ENCODE measurements at regions not wholly inside any gene's neighbourhood (a gene's known extent, or its start where the extent isn't known, plus 50 kb on each side); places are given as distances from the start of the nearest gene placed in this dataset.

DNA sequence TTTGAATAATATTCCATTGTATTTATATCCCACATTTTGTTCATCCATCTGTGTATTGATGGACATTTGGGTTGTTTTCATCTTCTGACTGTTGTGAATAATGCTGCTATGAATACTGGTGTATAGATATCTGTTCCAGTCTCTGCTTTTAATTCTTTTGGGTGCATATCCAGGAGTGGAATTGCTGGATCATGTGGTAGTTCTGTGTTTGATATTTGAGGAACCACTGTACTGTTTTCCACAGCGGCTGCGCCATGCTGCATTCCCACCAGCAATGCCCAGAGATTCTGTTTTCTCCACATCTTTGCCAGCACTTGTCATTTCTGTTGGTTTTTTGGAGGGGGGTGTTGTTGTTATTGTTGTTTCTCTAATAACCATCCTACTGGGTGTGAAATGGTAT lies 131.6 kb upstream of the KIF26B start:
- Histone ChIP-seq H3K36me3 (no peaks in the 10 kb centered on the region), H3K4me3 (no peak overlapping the region), H3K27ac (no peak overlapping the region), H3K4me1 (no peaks in the 10 kb centered on the region), H3K27me3 (no peaks in the 10 kb centered on the region), H3K9me3 (ENCODE audit: low read depth) (no peaks in the 10 kb centered on the region), H3K9ac (no peak overlapping the region), H4K20me1 (ENCODE audit: low read depth) (no peaks in the 10 kb centered on the region), H3F3A (ENCODE audit: low read depth) (no peaks in the 10 kb centered on the region), H2AFZ (replicated peaks) (no peak overlapping the region), H3K4me2 (no peak overlapping the region), H3K79me2 (ENCODE audit: low read depth) (no peaks in the 10 kb centered on the region)
- TF ChIP-seq EZH2 (IDR thresholded peaks at IDR 0.05) (no peak), EZH2phosphoT487 (IDR thresholded peaks at IDR 0.05) (no peak)
- TF ChIP-seq, protein P1, sequence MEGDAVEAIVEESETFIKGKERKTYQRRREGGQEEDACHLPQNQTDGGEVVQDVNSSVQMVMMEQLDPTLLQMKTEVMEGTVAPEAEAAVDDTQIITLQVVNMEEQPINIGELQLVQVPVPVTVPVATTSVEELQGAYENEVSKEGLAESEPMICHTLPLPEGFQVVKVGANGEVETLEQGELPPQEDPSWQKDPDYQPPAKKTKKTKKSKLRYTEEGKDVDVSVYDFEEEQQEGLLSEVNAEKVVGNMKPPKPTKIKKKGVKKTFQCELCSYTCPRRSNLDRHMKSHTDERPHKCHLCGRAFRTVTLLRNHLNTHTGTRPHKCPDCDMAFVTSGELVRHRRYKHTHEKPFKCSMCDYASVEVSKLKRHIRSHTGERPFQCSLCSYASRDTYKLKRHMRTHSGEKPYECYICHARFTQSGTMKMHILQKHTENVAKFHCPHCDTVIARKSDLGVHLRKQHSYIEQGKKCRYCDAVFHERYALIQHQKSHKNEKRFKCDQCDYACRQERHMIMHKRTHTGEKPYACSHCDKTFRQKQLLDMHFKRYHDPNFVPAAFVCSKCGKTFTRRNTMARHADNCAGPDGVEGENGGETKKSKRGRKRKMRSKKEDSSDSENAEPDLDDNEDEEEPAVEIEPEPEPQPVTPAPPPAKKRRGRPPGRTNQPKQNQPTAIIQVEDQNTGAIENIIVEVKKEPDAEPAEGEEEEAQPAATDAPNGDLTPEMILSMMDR (IDR thresholded peaks at IDR 0.05): no peak
- H3K36me3 Mint-ChIP-seq: peaks cover 7% of the 10 kb centered on the region
- H3K27ac Mint-ChIP-seq: no peak overlapping the region
- no peak for DNase-seq (ENCODE audit: low spot score)
- H3K4me1 Mint-ChIP-seq: peaks cover 11% of the 10 kb centered on the region
- peaks cover 5% of the 10 kb centered on the region for H3K27me3 Mint-ChIP-seq (ENCODE audit: insufficient read depth, low read depth)
- no peaks in the 10 kb centered on the region for H3K9me3 Mint-ChIP-seq
- no peak overlapping the region for H3K4me3 Mint-ChIP-seq

- Mint-ChIP-seq H3K27ac (no peak overlapping the region), H3K4me1 (peaks cover 15% of the 10 kb centered on the region), H3K4me3 (no peak overlapping the region), H3K27me3 (ENCODE audit: insufficient read depth, low read depth) (peaks cover 5% of the 10 kb centered on the region), H3K9me3 (no peaks in the 10 kb centered on the region), H3K36me3 (peaks cover 4% of the 10 kb centered on the region)
- Histone ChIP-seq H3K27me3 (no peaks in the 10 kb centered on the region), H3F3A (ENCODE audit: low read depth) (no peaks in the 10 kb centered on the region), H3K36me3 (no peaks in the 10 kb centered on the region), H2AFZ (replicated peaks) (no peak overlapping the region), H3K27ac (no peak overlapping the region), H3K4me3 (no peak overlapping the region), H3K9ac (no peak overlapping the region), H3K4me2 (no peak overlapping the region), H3K79me2 (ENCODE audit: low read depth) (no peaks in the 10 kb centered on the region), H3K4me1 (no peaks in the 10 kb centered on the region), H3K9me3 (ENCODE audit: low read depth) (no peaks in the 10 kb centered on the region), H4K20me1 (ENCODE audit: low read depth) (no peaks in the 10 kb centered on the region)
- TF ChIP-seq, protein P1 (IDR thresholded peaks at IDR 0.05): no peak
- TF ChIP-seq EZH2phosphoT487 (IDR thresholded peaks at IDR 0.05) (no peak), EZH2 (IDR thresholded peaks at IDR 0.05) (no peak)
- no peak for DNase-seq (ENCODE audit: low spot score)
These were observed 134.8 kb upstream of the KIF26B start for GRCh38 chr1:245019910-245020486.

DNA sequence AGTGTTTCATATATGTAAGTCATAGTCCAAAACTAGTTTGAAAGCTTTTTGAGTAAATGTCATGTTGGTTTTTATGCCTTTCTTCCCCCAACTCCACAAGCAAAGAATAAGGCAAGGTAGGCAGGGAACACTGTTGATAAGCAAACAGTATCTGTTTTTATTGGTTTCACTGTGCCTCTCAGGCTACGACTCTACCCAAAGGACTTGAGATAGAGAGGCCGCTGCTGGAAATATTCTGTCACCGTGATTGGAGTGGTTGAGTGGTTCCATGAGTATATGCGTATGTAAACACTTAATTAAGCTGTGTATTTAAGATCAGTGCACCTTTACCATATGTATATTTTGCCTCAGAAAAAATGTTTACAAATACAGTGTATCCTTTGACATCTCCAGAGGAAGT lies 138.1 kb upstream of the KIF26B start:
- TF ChIP-seq, protein P1 (IDR thresholded peaks at IDR 0.05): no peak
- TF ChIP-seq EZH2 (IDR thresholded peaks at IDR 0.05) (no peak), EZH2phosphoT487 (IDR thresholded peaks at IDR 0.05) (no peak)
- Mint-ChIP-seq H3K36me3 (no peaks in the 10 kb centered on the region), H3K27me3 (ENCODE audit: insufficient read depth, low read depth) (peaks cover 3% of the 10 kb centered on the region), H3K4me1 (peaks cover 18% of the 10 kb centered on the region), H3K9me3 (no peaks in the 10 kb centered on the region), H3K27ac (peak overlapping the region; percentile 85), H3K4me3 (no peak overlapping the region)
- H3F3A ChIP-seq (ENCODE audit: low read depth): no peaks in the 10 kb centered on the region
- DNase-seq (ENCODE audit: low spot score): no peak
- no peak overlapping the region for H3K4me2 ChIP-seq
- no peaks in the 10 kb centered on the region for H4K20me1 ChIP-seq (ENCODE audit: low read depth)
- no peak overlapping the region for H3K27ac ChIP-seq
- no peak overlapping the region for H3K9ac ChIP-seq
- H2AFZ ChIP-seq (replicated peaks): no peak overlapping the region
- H3K27me3 ChIP-seq: no peaks in the 10 kb centered on the region
- no peaks in the 10 kb centered on the region for H3K9me3 ChIP-seq (ENCODE audit: low read depth)
- H3K4me3 ChIP-seq: no peak overlapping the region
- H3K4me1 ChIP-seq: no peaks in the 10 kb centered on the region
- H3K36me3 ChIP-seq: no peaks in the 10 kb centered on the region
- no peaks in the 10 kb centered on the region for H3K79me2 ChIP-seq (ENCODE audit: low read depth)
